H1 (cell line): ENCODE measurements at regions not wholly inside any gene's neighbourhood (a gene's known extent, or its start where the extent isn't known, plus 50 kb on each side); places are given as distances from the start of the nearest gene placed in this dataset.

Experiments used
- CTCF ChIA-PET: fragments of 300-600 bp; sonication (Branson Sonifier 250); formaldehyde crosslinking; loops from one replicate; lab custom pipeline; 2021; ENCODE audit not compliant: partially characterized antibody; lab: Charles Lee
- POLR2A ChIA-PET: fragments of 300-600 bp; sonication (Branson Sonifier 250); formaldehyde crosslinking; loops from one replicate; lab custom pipeline; 2021; ENCODE audit warnings: inconsistent platforms; ENCODE audit not compliant: partially characterized antibody; lab: Charles Lee
- DNase-seq, 2 experiments: peaks; one replicate each; pipeline versions ENCODE4 v3.0.0 to v3.0.0-alpha.2; 2010 to 2022; ENCODE audit warnings: low spot score in 2 of 2, low read depth in 1 of 2, mixed read lengths in 1 of 2
- FAIRE-seq: peaks from 2 replicates; lab custom pipeline; 2011; peaks lifted over from hg19 to GRCh38; lab: Jason Lieb, UNC
- H2AFZ ChIP-seq: 2 replicates; pipeline ENCODE4 v1.8.1; 2012; ENCODE audit warnings: low read length, inconsistent platforms
- H2AK5ac ChIP-seq: 2 replicates; pipeline ENCODE4 v1.6.1; 2013; ENCODE audit warnings: low read depth, low read length
- H2BK120ac ChIP-seq: replicated peaks from 2 replicates; pipeline ENCODE3; 2013; ENCODE audit warnings: low read depth, low read length, inconsistent platforms
- H2BK12ac ChIP-seq: 2 replicates; pipeline ENCODE4 v1.6.1; 2013; ENCODE audit warnings: low read depth, low read length
- H2BK15ac ChIP-seq: 2 replicates; pipeline ENCODE4 v1.6.1; 2013; ENCODE audit warnings: low read length
- H2BK20ac ChIP-seq: 2 replicates; pipeline ENCODE4 v1.6.1; 2013; ENCODE audit warnings: low read length
- H2BK5ac ChIP-seq: 2 replicates; pipeline ENCODE4 v1.6.1; 2013; ENCODE audit warnings: low read depth, low read length
- H3K14ac ChIP-seq: 2 replicates; pipeline ENCODE4 v1.6.1; 2013; ENCODE audit warnings: inconsistent platforms; ENCODE audit not compliant: insufficient read length
- H3K18ac ChIP-seq: 2 replicates; pipeline ENCODE4 v1.6.1; 2013; ENCODE audit warnings: low read length; ENCODE audit errors: extremely low read depth
- H3K23ac ChIP-seq: 2 replicates; pipeline ENCODE4 v1.6.1; 2013; ENCODE audit warnings: inconsistent platforms; ENCODE audit not compliant: insufficient read length
- H3K23me2 ChIP-seq: 2 replicates; pipeline ENCODE4 v1.6.1; 2013; ENCODE audit warnings: low read depth, low read length
- H3K27ac ChIP-seq: 2 replicates; pipeline ENCODE4 v1.6.1; 2011; ENCODE audit warnings: low read depth, low read length, inconsistent platforms
- H3K27me3 ChIP-seq, 4 experiments: replicated peaks in 1 of 4; 1 replicate in 1 of 4; 2 replicates in 3 of 4; pipeline versions ENCODE4 v1.6.1 to v1.8.1; 2011 to 2013; ENCODE audit warnings: low read length in 3 of 4, mild to moderate bottlenecking in 3 of 4, inconsistent platforms in 2 of 4, mixed read lengths in 2 of 4, moderate library complexity in 1 of 4; ENCODE audit not compliant: control insufficient read depth in 3 of 4, insufficient read depth in 3 of 4; ENCODE audit errors: extremely low read depth in 1 of 4
- H3K36me3 ChIP-seq, 4 experiments: 2 replicates each; pipeline versions ENCODE4 v1.6.1 to v1.8.1; 2011 to 2013; ENCODE audit warnings: mild to moderate bottlenecking in 4 of 4, low read length in 3 of 4, moderate library complexity in 2 of 4, control low read depth in 1 of 4, inconsistent platforms in 1 of 4; ENCODE audit not compliant: insufficient read depth in 4 of 4, control insufficient read depth in 2 of 4
- H3K4ac ChIP-seq: replicated peaks from 2 replicates; pipeline ENCODE3; 2013; ENCODE audit warnings: low read length, low read depth, mixed read lengths, inconsistent platforms; ENCODE audit not compliant: insufficient read length
- H3K4me1 ChIP-seq, 4 experiments: replicated peaks in 1 of 4; 1 replicate in 1 of 4; 2 replicates in 3 of 4; pipeline versions ENCODE4 v1.6.1 to v1.8.1; 2011 to 2013; ENCODE audit warnings: low read length in 3 of 4, inconsistent platforms in 2 of 4, mixed read lengths in 1 of 4; ENCODE audit not compliant: insufficient read depth in 4 of 4, control insufficient read depth in 3 of 4
- H3K4me2 ChIP-seq, 2 experiments: 2 replicates each; pipeline versions ENCODE4 v1.6.1 to v1.8.1; 2011 to 2013; ENCODE audit warnings: low read depth in 2 of 2, low read length in 2 of 2, control low read depth in 1 of 2, inconsistent platforms in 1 of 2, mild to moderate bottlenecking in 1 of 2; ENCODE audit not compliant: insufficient read depth in 1 of 2
- H3K4me3 ChIP-seq, 4 experiments: fragments of 200-600, 300-600 bp in 1 of 4; sonication (generic), shearing (Covaris generic), sonication (Bioruptor Twin) in 1 of 4; 2 replicates each; pipeline versions ENCODE4 v1.5.1 to v1.8.1; 2011 to 2016; ENCODE audit warnings: low read length in 4 of 4, low read depth in 3 of 4, control low read depth in 2 of 4, inconsistent platforms in 2 of 4, mild to moderate bottlenecking in 2 of 4, mixed read lengths in 1 of 4, moderate library complexity in 1 of 4; ENCODE audit not compliant: insufficient read depth in 2 of 4; ENCODE audit errors: extremely low read depth in 1 of 4
- H3K56ac ChIP-seq: replicated peaks from 2 replicates; pipeline ENCODE3; 2013; ENCODE audit warnings: low read depth, mild to moderate bottlenecking, mixed read lengths, low read length, inconsistent platforms; ENCODE audit not compliant: insufficient read length
- H3K79me1 ChIP-seq: 2 replicates; pipeline ENCODE4 v1.6.1; 2013; ENCODE audit warnings: low read depth, low read length, control low read depth
- H3K79me2 ChIP-seq, 2 experiments: 2 replicates each; pipeline versions ENCODE4 v1.6.1 to v1.8.1; 2012 to 2013; ENCODE audit warnings: low read length in 2 of 2, mild to moderate bottlenecking in 2 of 2, inconsistent platforms in 1 of 2; ENCODE audit not compliant: insufficient read depth in 2 of 2, control insufficient read depth in 1 of 2
- H3K9ac ChIP-seq, 4 experiments: replicated peaks in 1 of 4; 1 replicate in 1 of 4; 2 replicates in 3 of 4; pipeline versions ENCODE4 v1.6.1 to v1.8.1; 2011 to 2013; ENCODE audit warnings: low read depth in 3 of 4, low read length in 3 of 4, control low read depth in 2 of 4, mild to moderate bottlenecking in 2 of 4, moderate library complexity in 2 of 4, inconsistent platforms in 1 of 4; ENCODE audit errors: extremely low read depth in 1 of 4
- H3K9me3 ChIP-seq, 2 experiments: 2 replicates each; pipeline versions ENCODE4 v1.6.1 to v1.8.1; 2012 to 2013; ENCODE audit warnings: mild to moderate bottlenecking in 2 of 2, moderate library complexity in 2 of 2, control low read depth in 1 of 2, inconsistent platforms in 1 of 2, low read depth in 1 of 2, low read length in 1 of 2, mixed read lengths in 1 of 2; ENCODE audit not compliant: insufficient read depth in 2 of 2
- H4K20me1 ChIP-seq, 2 experiments: replicated peaks in 1 of 2; 2 replicates each; pipeline versions ENCODE3 to v1.8.1; 2011 to 2013; ENCODE audit warnings: inconsistent platforms in 2 of 2, low read length in 2 of 2, mild to moderate bottlenecking in 1 of 2; ENCODE audit not compliant: insufficient read depth in 2 of 2, control insufficient read depth in 1 of 2
- H4K5ac ChIP-seq: 2 replicates; pipeline ENCODE4 v1.6.1; 2013; ENCODE audit warnings: low read length, low read depth, mixed read lengths, inconsistent platforms; ENCODE audit not compliant: insufficient read length
- H4K8ac ChIP-seq: 2 replicates; pipeline ENCODE4 v1.8.0; 2013; ENCODE audit warnings: mild to moderate bottlenecking, moderate library complexity, low read length, inconsistent platforms; ENCODE audit not compliant: insufficient read depth; ENCODE audit errors: extremely low read depth
- H4K91ac ChIP-seq: replicated peaks from 2 replicates; pipeline ENCODE3; 2013; ENCODE audit warnings: low read length, mixed read lengths, inconsistent platforms; ENCODE audit not compliant: insufficient read length
- CREB1 ChIP-seq: IDR thresholded peaks from 2 replicates; pipeline ENCODE4 v1.6.1; 2012; ENCODE audit warnings: inconsistent platforms
- RAD21 ChIP-seq, 2 experiments: IDR thresholded peaks in 1 of 2; conservative IDR thresholded peaks in 1 of 2; 2 replicates each; pipeline ENCODE4 v1.6.1; 2011; ENCODE audit warnings: low read depth in 2 of 2, low read length in 2 of 2, improper control_type of control experiment in 1 of 2, inconsistent platforms in 1 of 2, mild to moderate bottlenecking in 1 of 2, moderate library complexity in 1 of 2
- SIN3A ChIP-seq, 2 experiments: IDR thresholded peaks in 1 of 2; conservative IDR thresholded peaks in 1 of 2; 2 replicates each; pipeline ENCODE4 v1.6.1; 2011 to 2012; ENCODE audit warnings: low read length in 2 of 2, improper control_type of control experiment in 1 of 2, low read depth in 1 of 2, mild to moderate bottlenecking in 1 of 2
- SP2 ChIP-seq: IDR thresholded peaks from 2 replicates; pipeline ENCODE4 v1.6.1; 2012; ENCODE audit warnings: mild to moderate bottlenecking, low read length, inconsistent platforms
- SP4 ChIP-seq: IDR thresholded peaks from 2 replicates; pipeline ENCODE4 v1.6.1; 2012; ENCODE audit warnings: low read length, inconsistent platforms
- TBP ChIP-seq: IDR thresholded peaks from 2 replicates; pipeline ENCODE4 v1.6.1; 2011; ENCODE audit warnings: low read depth, low read length, improper control_type of control experiment
- YY1 ChIP-seq: IDR thresholded peaks from 2 replicates; pipeline ENCODE4 v1.6.1; 2011; ENCODE audit warnings: low read depth, mild to moderate bottlenecking, low read length
- WGBS, 2 experiments: shearing (Covaris generic) in 1 of 2; methylation state at CpG; one replicate each; pipeline versions ENCODE4 v1.1.6 to v1.1.7; 2013 to 2015; ENCODE audit warnings: low lambda C conversion rate in 2 of 2, mixed read lengths in 2 of 2, inconsistent platforms in 1 of 2, low coverage in 1 of 2, missing lambda C conversion rate in 1 of 2; ENCODE audit not compliant: insufficient replicate concordance in 2 of 2, insufficient coverage in 1 of 2, insufficient read length in 1 of 2; ENCODE audit errors: extremely low coverage in 1 of 2, missing lambda C conversion rate in 1 of 2; 5-methylcytosine and 5-hydroxymethylcytosine counted together
- TF ChIP-seq, protein P1 (sequence below): IDR thresholded peaks from 2 replicates; pipeline ENCODE4 v1.6.1; 2012; ENCODE audit warnings: low read length, inconsistent platforms
- TF ChIP-seq, protein P2 (sequence below), 3 experiments: IDR thresholded peaks; 1 replicate in 2 of 3; 2 replicates in 1 of 3; pipeline versions ENCODE4 v1.5.1 to v1.6.1; 2011; ENCODE audit warnings: low read length in 3 of 3, mild to moderate bottlenecking in 3 of 3, inconsistent platforms in 2 of 3, low read depth in 1 of 3, moderate library complexity in 1 of 3; ENCODE audit not compliant: insufficient read depth in 1 of 3; ENCODE audit errors: control extremely low read depth in 1 of 3

DNA sequence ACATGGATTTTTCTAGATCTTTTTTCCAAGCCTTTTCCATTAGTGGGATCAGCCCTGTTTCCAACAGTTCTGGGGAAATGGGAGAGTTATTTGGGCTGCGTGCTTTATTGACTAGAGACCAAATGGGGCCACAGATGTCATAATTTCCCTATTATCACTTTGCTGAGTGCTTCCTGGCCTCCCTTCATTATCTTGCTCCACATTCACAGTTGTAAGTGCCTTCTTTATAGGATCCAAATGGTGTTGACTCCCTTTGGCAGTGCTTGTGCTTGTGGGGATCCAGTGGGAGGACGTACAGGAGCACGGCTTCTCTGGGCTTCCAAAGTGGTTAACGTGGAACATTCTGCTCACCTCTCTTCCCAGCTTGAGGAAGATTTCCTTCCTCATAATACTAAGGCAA lies 141.0 kb upstream of the RMST start:
- Histone ChIP-seq H3K4me1 (peaks cover 3 to 24% (median 15%) of the 10 kb centered on the region in 4 experiments; a peak in 6 of 7 replicates), H3K14ac (no peak overlapping the region), H3K23ac (no peak overlapping the region), H4K20me1 (no peaks in the 10 kb centered on the region), H3K56ac (no peak overlapping the region), H2BK5ac (peak overlapping the region; percentile 82; the same call in 1 of the 2 replicates), H4K8ac (no peak overlapping the region), H2AK5ac (no peak overlapping the region), H3K4me2 (peak overlapping the region in 1 of 2 experiments; percentile 32; a peak in 1 of 4 replicates), H3K27me3 (peaks cover 0 to 4% (median 2%) of the 10 kb centered on the region in 4 experiments; a peak in 1 of 7 replicates), H3K79me2 (no peaks in the 10 kb centered on the region), H2BK12ac (peak overlapping the region; percentile 91), H3K9me3 (no peaks in the 10 kb centered on the region), H4K91ac (peak overlapping the region; percentile 46), H2BK120ac (peak overlapping the region; percentile 65), H4K5ac (peak overlapping the region; percentile 12), H3K27ac (no peak overlapping the region), H3K4ac (no peak overlapping the region), H3K9ac (no peak overlapping the region), H2BK20ac (peak overlapping the region; percentile 81; the same call in 1 of the 2 replicates), H3K4me3 (no peak overlapping the region), H2AFZ (0 out of 2 replicates have a peak overlapping the region, but pooled peaks have one; percentile 7), H3K23me2 (no peaks in the 10 kb centered on the region), H3K36me3 (no peaks in the 10 kb centered on the region), H2BK15ac (0 out of 2 replicates have a peak overlapping the region, but pooled peaks have one; percentile 73), H3K18ac (peak overlapping the region; percentile 51; the same call in 1 of the 2 replicates), H3K79me1 (no peaks in the 10 kb centered on the region)
- DNase-seq (no peak), FAIRE-seq (no peak)
- POLR2A ChIA-PET = no interaction called here
- WGBS, 2 experiments = 85% methylated on average over 4 of the region's 4 CpGs; no CpG with 5 or more reads in 1 of the 2 experiments
- CTCF ChIA-PET = interaction anchor here (1.1 to 3.0 kb wide), 4 partner anchors 13 to 1098 kb away, joined by 3 to 11 read pairs (median 6); no protein-coding TSS in a partner anchor
- TF ChIP-seq, protein P1, sequence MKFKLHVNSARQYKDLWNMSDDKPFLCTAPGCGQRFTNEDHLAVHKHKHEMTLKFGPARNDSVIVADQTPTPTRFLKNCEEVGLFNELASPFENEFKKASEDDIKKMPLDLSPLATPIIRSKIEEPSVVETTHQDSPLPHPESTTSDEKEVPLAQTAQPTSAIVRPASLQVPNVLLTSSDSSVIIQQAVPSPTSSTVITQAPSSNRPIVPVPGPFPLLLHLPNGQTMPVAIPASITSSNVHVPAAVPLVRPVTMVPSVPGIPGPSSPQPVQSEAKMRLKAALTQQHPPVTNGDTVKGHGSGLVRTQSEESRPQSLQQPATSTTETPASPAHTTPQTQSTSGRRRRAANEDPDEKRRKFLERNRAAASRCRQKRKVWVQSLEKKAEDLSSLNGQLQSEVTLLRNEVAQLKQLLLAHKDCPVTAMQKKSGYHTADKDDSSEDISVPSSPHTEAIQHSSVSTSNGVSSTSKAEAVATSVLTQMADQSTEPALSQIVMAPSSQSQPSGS = no peak
- TF ChIP-seq, protein P2, sequence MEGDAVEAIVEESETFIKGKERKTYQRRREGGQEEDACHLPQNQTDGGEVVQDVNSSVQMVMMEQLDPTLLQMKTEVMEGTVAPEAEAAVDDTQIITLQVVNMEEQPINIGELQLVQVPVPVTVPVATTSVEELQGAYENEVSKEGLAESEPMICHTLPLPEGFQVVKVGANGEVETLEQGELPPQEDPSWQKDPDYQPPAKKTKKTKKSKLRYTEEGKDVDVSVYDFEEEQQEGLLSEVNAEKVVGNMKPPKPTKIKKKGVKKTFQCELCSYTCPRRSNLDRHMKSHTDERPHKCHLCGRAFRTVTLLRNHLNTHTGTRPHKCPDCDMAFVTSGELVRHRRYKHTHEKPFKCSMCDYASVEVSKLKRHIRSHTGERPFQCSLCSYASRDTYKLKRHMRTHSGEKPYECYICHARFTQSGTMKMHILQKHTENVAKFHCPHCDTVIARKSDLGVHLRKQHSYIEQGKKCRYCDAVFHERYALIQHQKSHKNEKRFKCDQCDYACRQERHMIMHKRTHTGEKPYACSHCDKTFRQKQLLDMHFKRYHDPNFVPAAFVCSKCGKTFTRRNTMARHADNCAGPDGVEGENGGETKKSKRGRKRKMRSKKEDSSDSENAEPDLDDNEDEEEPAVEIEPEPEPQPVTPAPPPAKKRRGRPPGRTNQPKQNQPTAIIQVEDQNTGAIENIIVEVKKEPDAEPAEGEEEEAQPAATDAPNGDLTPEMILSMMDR (IDR thresholded peaks at IDR 0.05; ENCODE audit: control extremely low read depth in 1 of 3, insufficient read depth in 1 of 3, low read depth in 1 of 3, low read length in 3 of 3) = no peak
- TF ChIP-seq TBP = no peak
- no peak for TF ChIP-seq YY1
- no peak for TF ChIP-seq SP2
- TF ChIP-seq RAD21 (IDR thresholded peaks at IDR 0.05 in 1 of 2, conservative IDR thresholded peaks at IDR 0.05 in 1 of 2; ENCODE audit: low read depth in 2 of 2, low read length in 2 of 2) = no peak
- no peak for TF ChIP-seq SIN3A (conservative IDR thresholded peaks at IDR 0.05 in 1 of 2, IDR thresholded peaks at IDR 0.05 in 1 of 2; ENCODE audit: low read depth in 1 of 2, low read length in 2 of 2)
- no peak for TF ChIP-seq CREB1
- no peak for TF ChIP-seq SP4
